WERI-Rb-1 (cell line): ENCODE measurements at regions not wholly inside any gene's neighbourhood (a gene's known extent, or its start where the extent isn't known, plus 50 kb on each side); places are given as distances from the start of the nearest gene placed in this dataset.
A peak's percentile ranks its signal among the peaks of the same experiment; 100 is the strongest.

ENCODE experiments used
- DNase-seq: peaks from one replicate; pipeline ENCODE4 v3.0.0-alpha.2; 2020
- H3K27ac ChIP-seq: fragments of 250-450 bp; sonication (Bioruptor Pico); 2 replicates; pipeline ENCODE4 v1.5.1; 2020; ENCODE audit warnings: mild to moderate bottlenecking, moderate library complexity
- H3K27me3 ChIP-seq: fragments of 250-450 bp; sonication (Bioruptor Pico); 2 replicates; pipeline ENCODE4 v1.5.1; 2021; ENCODE audit warnings: mild to moderate bottlenecking, low read depth, moderate library complexity; ENCODE audit not compliant: insufficient read depth, severe bottlenecking
- H3K36me3 ChIP-seq: fragments of 250-450 bp; sonication (Bioruptor Pico); 2 replicates; pipeline ENCODE4 v1.5.1; 2020; ENCODE audit warnings: mild to moderate bottlenecking, moderate library complexity
- H3K4me3 ChIP-seq: 2 replicates; pipeline ENCODE4 v1.5.1; 2011; ENCODE audit warnings: low read depth, mild to moderate bottlenecking, control low read depth, low read length
- H3K9me3 ChIP-seq: fragments of 250-450 bp; sonication (Bioruptor Pico); 2 replicates; pipeline ENCODE4 v1.5.1; 2021; ENCODE audit warnings: mild to moderate bottlenecking, moderate library complexity; ENCODE audit not compliant: severe bottlenecking
- CTCF ChIP-seq: IDR thresholded peaks from 2 replicates; pipeline ENCODE4 v1.5.1; 2011; ENCODE audit warnings: low read depth, mild to moderate bottlenecking, control low read depth, inconsistent platforms, low read length

GRCh38 chr5:168073991-168074800, 217.2 kb upstream of the WWC1 start:
- Histone ChIP-seq H3K9me3 (peaks cover 2% of the 10 kb centered on the region), H3K4me3 (no peak overlapping the region), H3K27me3 (no peaks in the 10 kb centered on the region), H3K27ac (no peak overlapping the region), H3K36me3 (no peaks in the 10 kb centered on the region)
- TF ChIP-seq CTCF = no peak
- no peak for DNase-seq

- H3K27ac ChIP-seq = no peak overlapping the region
- no peak for DNase-seq
Observed at GRCh38 chr5:168075387-168075786, 216.1 kb upstream of the WWC1 start.

GRCh38 chr5:168076561-168076991, 214.9 kb upstream of the WWC1 start:
- Histone ChIP-seq H3K4me3 (no peak overlapping the region), H3K27ac (no peak overlapping the region), H3K36me3 (no peaks in the 10 kb centered on the region), H3K27me3 (no peaks in the 10 kb centered on the region), H3K9me3 (peaks cover 2% of the 10 kb centered on the region)
- peak; percentile 72 for DNase-seq
- TF ChIP-seq CTCF = peak; percentile 72

More at GRCh38 chr5:168075387-168075786, 216.1 kb upstream of the WWC1 start:
- H3K4me3 ChIP-seq = no peak overlapping the region
- TF ChIP-seq CTCF = no peak
- H3K9me3 ChIP-seq = peaks cover 2% of the 10 kb centered on the region
- H3K27me3 ChIP-seq = no peaks in the 10 kb centered on the region
- no peaks in the 10 kb centered on the region for H3K36me3 ChIP-seq

- Histone ChIP-seq H3K36me3 (no peaks in the 10 kb centered on the region), H3K27ac (no peak overlapping the region), H3K4me3 (no peak overlapping the region), H3K9me3 (no peaks in the 10 kb centered on the region), H3K27me3 (no peaks in the 10 kb centered on the region)
- TF ChIP-seq CTCF = no peak
- DNase-seq = no peak
Observed at GRCh38 chr5:168085261-168086031, 206.0 kb upstream of the WWC1 start.

GRCh38 chr5:168086104-168086610, 205.3 kb upstream of the WWC1 start:
- H3K27ac ChIP-seq = no peak overlapping the region
- DNase-seq = no peak
- no peaks in the 10 kb centered on the region for H3K27me3 ChIP-seq
- no peak for TF ChIP-seq CTCF
- H3K4me3 ChIP-seq = no peak overlapping the region
- H3K9me3 ChIP-seq = no peaks in the 10 kb centered on the region
- H3K36me3 ChIP-seq = no peaks in the 10 kb centered on the region
